SJCRH30 (cell line): ENCODE measurements at regions not wholly inside any gene's neighbourhood (a gene's known extent, or its start where the extent isn't known, plus 50 kb on each side); places are given as distances from the start of the nearest gene placed in this dataset.

Experiments
- DNase-seq, 2 experiments: peaks; one replicate each; pipeline ENCODE4 v3.0.0-alpha.2; 2015 to 2020
- H3K27ac ChIP-seq: fragments of 250-450 bp; sonication (Bioruptor Pico); 2 replicates; pipeline ENCODE4 v1.5.1; 2020; ENCODE audit warnings: mild to moderate bottlenecking, moderate library complexity
- H3K27me3 ChIP-seq: fragments of 250-450 bp; sonication (Bioruptor Pico); 2 replicates; pipeline ENCODE4 v1.5.1; 2020; ENCODE audit warnings: mild to moderate bottlenecking, moderate library complexity
- H3K36me3 ChIP-seq: fragments of 250-450 bp; sonication (Bioruptor Pico); 2 replicates; pipeline ENCODE4 v1.5.1; 2020; ENCODE audit warnings: mild to moderate bottlenecking, moderate library complexity
- H3K4me1 ChIP-seq: fragments of 250-450 bp; sonication (Bioruptor Pico); 2 replicates; pipeline ENCODE4 v1.5.1; 2020; ENCODE audit warnings: mild to moderate bottlenecking, moderate library complexity
- H3K4me3 ChIP-seq: fragments of 250-450 bp; sonication (Bioruptor Pico); 2 replicates; pipeline ENCODE4 v1.5.1; 2020; ENCODE audit warnings: mild to moderate bottlenecking, moderate library complexity
- H3K9me3 ChIP-seq: fragments of 250-450 bp; sonication (Bioruptor Pico); replicated peaks from 2 replicates; pipeline ENCODE4 v1.5.1; 2020; ENCODE audit warnings: mild to moderate bottlenecking, moderate library complexity

GRCh38 chr2:240359695-240360094 lies 75.8 kb upstream of the GPC1 start:
- Histone ChIP-seq H3K27me3 (no peaks in the 10 kb centered on the region), H3K27ac (no peak overlapping the region)

GRCh38 chr2:240360645-240361475 lies 74.6 kb upstream of the GPC1 start:
- Histone ChIP-seq H3K36me3 (no peaks in the 10 kb centered on the region), H3K27me3 (no peaks in the 10 kb centered on the region), H3K27ac (no peak overlapping the region), H3K4me3 (no peak overlapping the region), H3K4me1 (peaks cover 22% of the 10 kb centered on the region), H3K9me3 (peaks cover 14% of the 10 kb centered on the region)
- DNase-seq: no peak

More at GRCh38 chr2:240359695-240360094, 75.8 kb upstream of the GPC1 start:
- no peaks in the 10 kb centered on the region for H3K36me3 ChIP-seq
- peaks cover 21% of the 10 kb centered on the region for H3K4me1 ChIP-seq
- no peak overlapping the region for H3K4me3 ChIP-seq
- H3K9me3 ChIP-seq: peaks cover 14% of the 10 kb centered on the region
- DNase-seq: no peak

GRCh38 chr2:240362216-240362755 lies 73.2 kb upstream of the GPC1 start:
- Histone ChIP-seq H3K4me1 (peaks cover 22% of the 10 kb centered on the region), H3K27ac (no peak overlapping the region)
- DNase-seq: no peak

GRCh38 chr2:240362826-240363745 lies 72.4 kb upstream of the GPC1 start:
- H3K4me1 ChIP-seq: peaks cover 22% of the 10 kb centered on the region
- no peaks in the 10 kb centered on the region for H3K27me3 ChIP-seq
- DNase-seq: peak; percentile 43 to 46

More at GRCh38 chr2:240362216-240362755, 73.2 kb upstream of the GPC1 start:
- Histone ChIP-seq H3K4me3 (no peak overlapping the region), H3K36me3 (no peaks in the 10 kb centered on the region), H3K27me3 (no peaks in the 10 kb centered on the region), H3K9me3 (peaks cover 14% of the 10 kb centered on the region)

GRCh38 chr2:240363746-240364581 lies 71.5 kb upstream of the GPC1 start:
- H3K4me3 ChIP-seq: peak overlapping the region; percentile 25
- no peaks in the 10 kb centered on the region for H3K36me3 ChIP-seq
- H3K4me1 ChIP-seq: peaks cover 31% of the 10 kb centered on the region
- H3K9me3 ChIP-seq: peaks cover 14% of the 10 kb centered on the region
- H3K27me3 ChIP-seq: no peaks in the 10 kb centered on the region
- DNase-seq: peak; percentile 79 to 83
- H3K27ac ChIP-seq: peak overlapping the region; percentile 40

More at GRCh38 chr2:240362826-240363745, 72.4 kb upstream of the GPC1 start:
- Histone ChIP-seq H3K4me3 (peak overlapping the region; percentile 25), H3K27ac (peak overlapping the region; percentile 40), H3K36me3 (no peaks in the 10 kb centered on the region), H3K9me3 (peaks cover 14% of the 10 kb centered on the region)

- Histone ChIP-seq H3K9me3 (peaks cover 14% of the 10 kb centered on the region), H3K4me1 (peaks cover 37% of the 10 kb centered on the region), H3K4me3 (no peak overlapping the region), H3K27ac (no peak overlapping the region), H3K36me3 (no peaks in the 10 kb centered on the region), H3K27me3 (no peaks in the 10 kb centered on the region)
- DNase-seq: no peak
These were observed 70.9 kb upstream of the GPC1 start for GRCh38 chr2:240364582-240364960.

- no peaks in the 10 kb centered on the region for H3K36me3 ChIP-seq
- H3K27me3 ChIP-seq: no peaks in the 10 kb centered on the region
- peaks cover 9% of the 10 kb centered on the region for H3K9me3 ChIP-seq
- H3K4me1 ChIP-seq: peaks cover 40% of the 10 kb centered on the region
- H3K27ac ChIP-seq: no peak overlapping the region
- no peak for DNase-seq
- H3K4me3 ChIP-seq: no peak overlapping the region
These were observed 70.3 kb upstream of the GPC1 start for GRCh38 chr2:240364961-240365775.

GRCh38 chr2:240365971-240366471 lies 69.4 kb upstream of the GPC1 start:
- H3K9me3 ChIP-seq: peaks cover 3% of the 10 kb centered on the region; the same call in 1 of the 2 replicates
- DNase-seq: no peak
- H3K4me3 ChIP-seq: no peak overlapping the region
- peaks cover 48% of the 10 kb centered on the region for H3K4me1 ChIP-seq
- no peaks in the 10 kb centered on the region for H3K27me3 ChIP-seq
- H3K36me3 ChIP-seq: no peaks in the 10 kb centered on the region
- H3K27ac ChIP-seq: no peak overlapping the region

- H3K27me3 ChIP-seq: no peaks in the 10 kb centered on the region
- no peak overlapping the region for H3K27ac ChIP-seq
- H3K36me3 ChIP-seq: no peaks in the 10 kb centered on the region
- no peaks in the 10 kb centered on the region for H3K9me3 ChIP-seq
- DNase-seq: no peak
- H3K4me1 ChIP-seq: peaks cover 57% of the 10 kb centered on the region
- H3K4me3 ChIP-seq: no peak overlapping the region
These were observed 68.6 kb upstream of the GPC1 start for GRCh38 chr2:240366901-240367300.

- no peak for DNase-seq
- Histone ChIP-seq H3K9me3 (no peaks in the 10 kb centered on the region), H3K4me3 (no peak overlapping the region), H3K27ac (no peak overlapping the region), H3K4me1 (peaks cover 57% of the 10 kb centered on the region), H3K27me3 (no peaks in the 10 kb centered on the region), H3K36me3 (no peaks in the 10 kb centered on the region)
These were observed 67.7 kb upstream of the GPC1 start for GRCh38 chr2:240367721-240368120.

GRCh38 chr2:240368781-240369331 lies 66.6 kb upstream of the GPC1 start:
- peaks cover 56% of the 10 kb centered on the region for H3K4me1 ChIP-seq
- peak overlapping the region; percentile 96 for H3K27ac ChIP-seq
- H3K36me3 ChIP-seq: no peaks in the 10 kb centered on the region
- no peak overlapping the region for H3K4me3 ChIP-seq
- H3K27me3 ChIP-seq: no peaks in the 10 kb centered on the region
- DNase-seq: peak; percentile 61 to 72
- no peaks in the 10 kb centered on the region for H3K9me3 ChIP-seq

GRCh38 chr2:240369335-240369734 lies 66.1 kb upstream of the GPC1 start:
- Histone ChIP-seq H3K27me3 (no peaks in the 10 kb centered on the region), H3K36me3 (no peaks in the 10 kb centered on the region), H3K4me1 (peaks cover 56% of the 10 kb centered on the region), H3K9me3 (no peaks in the 10 kb centered on the region), H3K4me3 (no peak overlapping the region), H3K27ac (peak overlapping the region; percentile 96)
- no peak for DNase-seq
